SK-N-SH treated with all-trans-retinoic acid at 6 μM for 48 hours (cell line): ENCODE measurements at regions not wholly inside any gene's neighbourhood (a gene's known extent, or its start where the extent isn't known, plus 50 kb on each side); places are given as distances from the start of the nearest gene placed in this dataset.
A peak's percentile ranks its signal among the peaks of the same experiment; 100 is the strongest.

Source experiments
- ATAC-seq: fragments of 200-7000 bp; cut with Tn5 transposase; 3 replicates; pipeline ENCODE4 v1.9.1; 2020; ENCODE audit warnings: mild to moderate bottlenecking, moderate library complexity
- ARNTL ChIP-seq: fragments of 450-650 bp; formaldehyde crosslinking; IDR thresholded peaks from 2 replicates; pipeline ENCODE4 v1.5.0; 2020; ENCODE audit warnings: low read depth, mild to moderate bottlenecking, moderate library complexity, borderline replicate concordance
- CSDC2 ChIP-seq: fragments of 250-450 bp; sonication (Bioruptor Pico); IDR thresholded peaks from 2 replicates; pipeline ENCODE4 v1.5.0; 2020; ENCODE audit warnings: mild to moderate bottlenecking, moderate library complexity
- CSRNP3 ChIP-seq: fragments of 250-450 bp; sonication (Bioruptor Pico); IDR thresholded peaks from 2 replicates; pipeline ENCODE4 v1.5.1; 2021; ENCODE audit warnings: mild to moderate bottlenecking, moderate library complexity
- ESRRG ChIP-seq: fragments of 250-450 bp; sonication (Bioruptor Pico); IDR thresholded peaks from 2 replicates; pipeline ENCODE4 v1.6.1; 2021; ENCODE audit warnings: mild to moderate bottlenecking
- GLIS3 ChIP-seq: fragments of 250-450 bp; sonication (Bioruptor Pico); IDR thresholded peaks from 2 replicates; pipeline ENCODE4 v1.5.0; 2020; ENCODE audit warnings: mild to moderate bottlenecking, moderate library complexity
- ISL1 ChIP-seq: fragments of 250-450 bp; sonication (Bioruptor Pico); IDR thresholded peaks from 2 replicates; pipeline ENCODE4 v2.1.2; 2022; ENCODE audit warnings: mild to moderate bottlenecking, moderate library complexity
- OSR1 ChIP-seq: fragments of 250-450 bp; sonication (Bioruptor Pico); IDR thresholded peaks from 2 replicates; pipeline ENCODE4 v1.8.0; 2022; ENCODE audit warnings: moderate library complexity, mild to moderate bottlenecking, inconsistent platforms
- PPARA ChIP-seq: fragments of 250-450 bp; sonication (Bioruptor Pico); IDR thresholded peaks from 2 replicates; pipeline ENCODE4 v1.5.0; 2020; ENCODE audit warnings: mild to moderate bottlenecking, borderline replicate concordance
- RARB ChIP-seq: fragments of 250-450 bp; sonication (Bioruptor Pico); IDR thresholded peaks from 2 replicates; pipeline ENCODE4 v1.8.0; 2021; ENCODE audit warnings: mild to moderate bottlenecking, moderate library complexity
- SNAI2 ChIP-seq: fragments of 250-450 bp; sonication (Bioruptor Pico); IDR thresholded peaks from 2 replicates; pipeline ENCODE4 v1.5.0; 2020; ENCODE audit warnings: mild to moderate bottlenecking, moderate library complexity
- TCF4 ChIP-seq: fragments of 250-450 bp; sonication (Bioruptor Pico); IDR thresholded peaks from 2 replicates; pipeline ENCODE4 v1.8.0; 2021; ENCODE audit warnings: mild to moderate bottlenecking, moderate library complexity, borderline replicate concordance
- TOX ChIP-seq: fragments of 250-450 bp; sonication (Bioruptor Pico); IDR thresholded peaks from 2 replicates; pipeline ENCODE4 v1.8.0; 2021; ENCODE audit warnings: mild to moderate bottlenecking, moderate library complexity, borderline replicate concordance
- ZC3H10 ChIP-seq: fragments of 250-450 bp; sonication (Bioruptor Pico); IDR thresholded peaks from 2 replicates; pipeline ENCODE4 v1.5.1; 2021; ENCODE audit warnings: mild to moderate bottlenecking, moderate library complexity
- ZFP3 ChIP-seq: fragments of 250-450 bp; sonication (Bioruptor Pico); IDR thresholded peaks from 2 replicates; pipeline ENCODE4 v1.5.0; 2020; ENCODE audit warnings: mild to moderate bottlenecking, moderate library complexity
- ZFP30 ChIP-seq: fragments of 450-650 bp; formaldehyde crosslinking; IDR thresholded peaks from 2 replicates; pipeline ENCODE4 v1.5.0; 2022; ENCODE audit warnings: mild to moderate bottlenecking, moderate library complexity
- ZNF565 ChIP-seq: fragments of 450-650 bp; formaldehyde crosslinking; conservative IDR thresholded peaks from 2 replicates; pipeline ENCODE4 v1.5.0; 2020; ENCODE audit warnings: low read depth, mild to moderate bottlenecking, moderate library complexity
- ZNF70 ChIP-seq: fragments of 450-650 bp; formaldehyde crosslinking; IDR thresholded peaks from 2 replicates; pipeline ENCODE4 v1.5.0; 2020; ENCODE audit warnings: mild to moderate bottlenecking, moderate library complexity
- TF ChIP-seq, protein P1 (sequence below): fragments of 250-450 bp; sonication (Bioruptor Pico); IDR thresholded peaks from 2 replicates; pipeline ENCODE4 v1.5.1; 2020; ENCODE audit warnings: low read depth, mild to moderate bottlenecking, moderate library complexity
- TF ChIP-seq, protein P2 (sequence below): fragments of 250-450 bp; sonication (Bioruptor Pico); IDR thresholded peaks from 2 replicates; pipeline ENCODE4 v1.5.0; 2020; ENCODE audit warnings: mild to moderate bottlenecking, moderate library complexity
- TF ChIP-seq, protein P3 (sequence below): fragments of 250-450 bp; sonication (Bioruptor Pico); IDR thresholded peaks from 2 replicates; pipeline ENCODE4 v1.8.0; 2021; ENCODE audit warnings: low read depth, mild to moderate bottlenecking, moderate library complexity, borderline replicate concordance
- TF ChIP-seq, protein P4 (sequence below): fragments of 250-450 bp; sonication (Bioruptor Pico); IDR thresholded peaks from 2 replicates; pipeline ENCODE4 v1.8.0; 2020; ENCODE audit warnings: mild to moderate bottlenecking, moderate library complexity, borderline replicate concordance

GRCh38 chr1:240701412-240701811 is 89.5 kb upstream of the GREM2 start:
- TF ChIP-seq GLIS3 (CRISPR knock-in tag) (no peak), OSR1 (CRISPR knock-in tag) (no peak), ZC3H10 (CRISPR knock-in tag) (no peak), TOX (no peak), ARNTL (CRISPR knock-in tag) (no peak), ISL1 (CRISPR knock-in tag) (no peak), CSDC2 (CRISPR knock-in tag) (no peak), ZFP3 (CRISPR knock-in tag) (no peak), ZFP30 (CRISPR knock-in tag) (no peak), PPARA (CRISPR knock-in tag) (no peak), RARB (CRISPR knock-in tag) (no peak), ZNF70 (no peak), ZNF565 (CRISPR knock-in tag) (no peak), TCF4 (no peak), ESRRG (CRISPR knock-in tag) (no peak), SNAI2 (CRISPR knock-in tag) (no peak)
- TF ChIP-seq, protein P1, sequence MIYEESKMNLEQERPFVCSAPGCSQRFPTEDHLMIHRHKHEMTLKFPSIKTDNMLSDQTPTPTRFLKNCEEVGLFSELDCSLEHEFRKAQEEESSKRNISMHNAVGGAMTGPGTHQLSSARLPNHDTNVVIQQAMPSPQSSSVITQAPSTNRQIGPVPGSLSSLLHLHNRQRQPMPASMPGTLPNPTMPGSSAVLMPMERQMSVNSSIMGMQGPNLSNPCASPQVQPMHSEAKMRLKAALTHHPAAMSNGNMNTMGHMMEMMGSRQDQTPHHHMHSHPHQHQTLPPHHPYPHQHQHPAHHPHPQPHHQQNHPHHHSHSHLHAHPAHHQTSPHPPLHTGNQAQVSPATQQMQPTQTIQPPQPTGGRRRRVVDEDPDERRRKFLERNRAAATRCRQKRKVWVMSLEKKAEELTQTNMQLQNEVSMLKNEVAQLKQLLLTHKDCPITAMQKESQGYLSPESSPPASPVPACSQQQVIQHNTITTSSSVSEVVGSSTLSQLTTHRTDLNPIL (CRISPR knock-in tag) = no peak
- TF ChIP-seq, protein P2, sequence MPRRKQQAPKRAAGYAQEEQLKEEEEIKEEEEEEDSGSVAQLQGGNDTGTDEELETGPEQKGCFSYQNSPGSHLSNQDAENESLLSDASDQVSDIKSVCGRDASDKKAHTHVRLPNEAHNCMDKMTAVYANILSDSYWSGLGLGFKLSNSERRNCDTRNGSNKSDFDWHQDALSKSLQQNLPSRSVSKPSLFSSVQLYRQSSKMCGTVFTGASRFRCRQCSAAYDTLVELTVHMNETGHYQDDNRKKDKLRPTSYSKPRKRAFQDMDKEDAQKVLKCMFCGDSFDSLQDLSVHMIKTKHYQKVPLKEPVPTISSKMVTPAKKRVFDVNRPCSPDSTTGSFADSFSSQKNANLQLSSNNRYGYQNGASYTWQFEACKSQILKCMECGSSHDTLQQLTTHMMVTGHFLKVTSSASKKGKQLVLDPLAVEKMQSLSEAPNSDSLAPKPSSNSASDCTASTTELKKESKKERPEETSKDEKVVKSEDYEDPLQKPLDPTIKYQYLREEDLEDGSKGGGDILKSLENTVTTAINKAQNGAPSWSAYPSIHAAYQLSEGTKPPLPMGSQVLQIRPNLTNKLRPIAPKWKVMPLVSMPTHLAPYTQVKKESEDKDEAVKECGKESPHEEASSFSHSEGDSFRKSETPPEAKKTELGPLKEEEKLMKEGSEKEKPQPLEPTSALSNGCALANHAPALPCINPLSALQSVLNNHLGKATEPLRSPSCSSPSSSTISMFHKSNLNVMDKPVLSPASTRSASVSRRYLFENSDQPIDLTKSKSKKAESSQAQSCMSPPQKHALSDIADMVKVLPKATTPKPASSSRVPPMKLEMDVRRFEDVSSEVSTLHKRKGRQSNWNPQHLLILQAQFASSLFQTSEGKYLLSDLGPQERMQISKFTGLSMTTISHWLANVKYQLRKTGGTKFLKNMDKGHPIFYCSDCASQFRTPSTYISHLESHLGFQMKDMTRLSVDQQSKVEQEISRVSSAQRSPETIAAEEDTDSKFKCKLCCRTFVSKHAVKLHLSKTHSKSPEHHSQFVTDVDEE (CRISPR knock-in tag) = no peak
- TF ChIP-seq, protein P3, sequence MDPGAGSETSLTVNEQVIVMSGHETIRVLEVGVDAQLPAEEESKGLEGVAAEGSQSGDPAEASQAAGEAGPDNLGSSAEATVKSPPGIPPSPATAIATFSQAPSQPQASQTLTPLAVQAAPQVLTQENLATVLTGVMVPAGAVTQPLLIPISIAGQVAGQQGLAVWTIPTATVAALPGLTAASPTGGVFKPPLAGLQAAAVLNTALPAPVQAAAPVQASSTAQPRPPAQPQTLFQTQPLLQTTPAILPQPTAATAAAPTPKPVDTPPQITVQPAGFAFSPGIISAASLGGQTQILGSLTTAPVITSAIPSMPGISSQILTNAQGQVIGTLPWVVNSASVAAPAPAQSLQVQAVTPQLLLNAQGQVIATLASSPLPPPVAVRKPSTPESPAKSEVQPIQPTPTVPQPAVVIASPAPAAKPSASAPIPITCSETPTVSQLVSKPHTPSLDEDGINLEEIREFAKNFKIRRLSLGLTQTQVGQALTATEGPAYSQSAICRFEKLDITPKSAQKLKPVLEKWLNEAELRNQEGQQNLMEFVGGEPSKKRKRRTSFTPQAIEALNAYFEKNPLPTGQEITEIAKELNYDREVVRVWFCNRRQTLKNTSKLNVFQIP = no peak
- TF ChIP-seq, protein P4, sequence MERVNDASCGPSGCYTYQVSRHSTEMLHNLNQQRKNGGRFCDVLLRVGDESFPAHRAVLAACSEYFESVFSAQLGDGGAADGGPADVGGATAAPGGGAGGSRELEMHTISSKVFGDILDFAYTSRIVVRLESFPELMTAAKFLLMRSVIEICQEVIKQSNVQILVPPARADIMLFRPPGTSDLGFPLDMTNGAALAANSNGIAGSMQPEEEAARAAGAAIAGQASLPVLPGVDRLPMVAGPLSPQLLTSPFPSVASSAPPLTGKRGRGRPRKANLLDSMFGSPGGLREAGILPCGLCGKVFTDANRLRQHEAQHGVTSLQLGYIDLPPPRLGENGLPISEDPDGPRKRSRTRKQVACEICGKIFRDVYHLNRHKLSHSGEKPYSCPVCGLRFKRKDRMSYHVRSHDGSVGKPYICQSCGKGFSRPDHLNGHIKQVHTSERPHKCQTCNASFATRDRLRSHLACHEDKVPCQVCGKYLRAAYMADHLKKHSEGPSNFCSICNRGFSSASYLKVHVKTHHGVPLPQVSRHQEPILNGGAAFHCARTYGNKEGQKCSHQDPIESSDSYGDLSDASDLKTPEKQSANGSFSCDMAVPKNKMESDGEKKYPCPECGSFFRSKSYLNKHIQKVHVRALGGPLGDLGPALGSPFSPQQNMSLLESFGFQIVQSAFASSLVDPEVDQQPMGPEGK (CRISPR knock-in tag) = no peak
- peak; percentile 86 for ATAC-seq

DNA sequence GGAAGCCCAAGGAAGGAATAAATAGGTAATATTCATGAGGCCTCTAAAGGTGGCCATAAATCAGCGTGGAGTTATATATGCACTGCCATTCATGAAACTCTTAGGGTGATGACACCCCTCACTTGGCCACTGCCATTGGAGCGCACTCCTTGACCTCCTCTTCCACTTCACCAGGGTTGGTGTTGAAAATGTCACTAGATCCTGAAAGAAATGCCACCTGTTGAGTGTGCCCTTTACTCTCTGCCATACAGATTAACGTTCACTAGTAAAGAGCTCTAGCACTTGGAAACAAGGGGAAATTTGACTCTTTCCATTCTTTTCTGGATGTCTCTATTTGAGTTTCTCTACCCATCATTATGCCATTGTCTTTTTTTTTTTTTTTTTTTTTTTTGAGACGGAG is 83.5 kb upstream of the GREM2 start:
- no peak for TF ChIP-seq CSRNP3 (CRISPR knock-in tag)
- TF ChIP-seq, protein P3 = no peak
- TF ChIP-seq, protein P1 (CRISPR knock-in tag) = no peak
- TF ChIP-seq ARNTL (CRISPR knock-in tag) = no peak
- TF ChIP-seq, protein P4 (CRISPR knock-in tag) = no peak
- TF ChIP-seq ZC3H10 (CRISPR knock-in tag) = no peak
- ATAC-seq = no peak
